ENCODE measurements at regions not wholly inside any gene's neighbourhood (a gene's known extent, or its start where the extent isn't known, plus 50 kb on each side); places are given as distances from the start of the nearest gene placed in this dataset.

DNA sequence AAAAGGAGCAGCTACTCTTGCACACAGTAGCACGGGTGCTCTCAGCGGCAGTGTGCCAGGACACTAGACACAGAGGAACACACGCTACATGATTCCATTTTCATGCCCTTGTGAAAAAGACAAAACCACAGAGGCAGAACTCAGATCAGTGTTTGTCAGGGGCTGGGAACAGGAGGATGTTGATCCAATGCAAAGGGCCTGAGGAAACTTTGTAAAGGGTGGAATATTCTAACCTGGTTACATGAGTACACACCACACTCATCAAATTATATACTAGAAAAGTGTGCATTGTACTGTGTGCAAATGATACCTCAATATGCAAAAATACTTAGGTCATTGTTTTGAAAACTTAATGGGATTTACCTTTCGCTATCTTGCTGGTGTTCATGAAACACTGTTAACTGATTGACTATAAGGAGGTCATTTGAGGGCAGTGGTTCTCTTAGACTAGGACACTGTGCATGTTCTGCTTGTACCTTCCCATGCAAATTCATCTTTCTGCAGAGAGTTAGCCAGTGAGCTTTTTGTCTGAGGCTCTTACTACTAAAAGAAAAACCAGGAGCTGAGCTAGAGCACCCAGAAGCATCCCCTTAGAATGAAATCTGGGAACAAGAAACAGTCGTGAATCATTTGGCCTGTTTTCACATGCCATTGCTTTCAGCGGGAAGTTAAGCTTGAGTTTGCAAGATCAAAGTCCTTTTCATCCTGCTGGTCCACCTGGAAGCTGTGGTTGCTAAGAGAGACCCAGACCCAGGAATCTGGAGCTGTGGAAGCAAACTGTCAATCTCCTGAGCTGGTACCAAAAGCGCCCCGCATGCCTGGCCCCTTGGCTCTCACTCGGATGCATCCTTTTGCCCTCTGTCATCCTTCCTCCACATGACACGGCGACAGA lies 204.8 kb downstream of the TTLL2 start:
- TF ChIP-seq CTCF (IDR thresholded peaks at IDR 0.05; ENCODE audit: low read depth, low read length, poor library complexity, severe bottlenecking) (no peak), EZH2phosphoT487 (IDR thresholded peaks at IDR 0.05; ENCODE audit: borderline replicate concordance, low read length) (no peak)
- no peaks in the 10 kb centered on the region for H3K9me2 ChIP-seq (replicated peaks; ENCODE audit: control insufficient read depth, low read length)
- H4K20me1 ChIP-seq (ENCODE audit: control insufficient read depth, insufficient read depth, low read depth, low read length): no peaks in the 10 kb centered on the region
- no peaks in the 10 kb centered on the region for H3K27me3 ChIP-seq (ENCODE audit: control insufficient read depth, low read length)
- no peaks in the 10 kb centered on the region for H3F3A ChIP-seq (ENCODE audit: control insufficient read depth, insufficient read depth)
- H3K36me3 ChIP-seq (ENCODE audit: control insufficient read depth, low read length): no peaks in the 10 kb centered on the region
- H3K4me3 ChIP-seq (ENCODE audit: low read length): no peak overlapping the region
- no peaks in the 10 kb centered on the region for H3K4me1 ChIP-seq (ENCODE audit: control insufficient read depth, low read length)
- no peaks in the 10 kb centered on the region for H3K79me2 ChIP-seq (ENCODE audit: control insufficient read depth, low read length)
- H3K27ac ChIP-seq (ENCODE audit: low read depth, low read length): no peak overlapping the region
- H3K9me3 ChIP-seq (ENCODE audit: control insufficient read depth, insufficient read depth, low read length): no peaks in the 10 kb centered on the region
- no peak overlapping the region for H3K4me2 ChIP-seq (ENCODE audit: low read length)

- no peaks in the 10 kb centered on the region for H4K20me1 ChIP-seq (ENCODE audit: control insufficient read depth, insufficient read depth, low read depth, low read length)
- H3F3A ChIP-seq (ENCODE audit: control insufficient read depth, insufficient read depth): no peaks in the 10 kb centered on the region
- H3K27ac ChIP-seq (ENCODE audit: low read depth, low read length): no peak overlapping the region
- H3K27me3 ChIP-seq (ENCODE audit: control insufficient read depth, low read length): no peaks in the 10 kb centered on the region
- no peaks in the 10 kb centered on the region for H3K36me3 ChIP-seq (ENCODE audit: control insufficient read depth, low read length)
- no peak overlapping the region for H3K4me2 ChIP-seq (ENCODE audit: low read length)
- no peaks in the 10 kb centered on the region for H3K4me1 ChIP-seq (ENCODE audit: control insufficient read depth, low read length)
- TF ChIP-seq CTCF (IDR thresholded peaks at IDR 0.05; ENCODE audit: low read depth, low read length, poor library complexity, severe bottlenecking) (no peak), EZH2phosphoT487 (IDR thresholded peaks at IDR 0.05; ENCODE audit: borderline replicate concordance, low read length) (no peak)
- no peaks in the 10 kb centered on the region for H3K9me2 ChIP-seq (replicated peaks; ENCODE audit: control insufficient read depth, low read length)
- no peaks in the 10 kb centered on the region for H3K9me3 ChIP-seq (ENCODE audit: control insufficient read depth, insufficient read depth, low read length)
- no peak overlapping the region for H3K4me3 ChIP-seq (ENCODE audit: low read length)
- no peaks in the 10 kb centered on the region for H3K79me2 ChIP-seq (ENCODE audit: control insufficient read depth, low read length)
Observed at GRCh38 chr6:167530951-167531350, 206.1 kb downstream of the TTLL2 start.

- H3K4me1 ChIP-seq (ENCODE audit: control insufficient read depth, low read length): no peaks in the 10 kb centered on the region
- no peaks in the 10 kb centered on the region for H4K20me1 ChIP-seq (ENCODE audit: control insufficient read depth, insufficient read depth, low read depth, low read length)
- H3K9me2 ChIP-seq (replicated peaks; ENCODE audit: control insufficient read depth, low read length): no peaks in the 10 kb centered on the region
- no peak overlapping the region for H3K4me2 ChIP-seq (ENCODE audit: low read length)
- H3K36me3 ChIP-seq (ENCODE audit: control insufficient read depth, low read length): no peaks in the 10 kb centered on the region
- no peak overlapping the region for H3K27ac ChIP-seq (ENCODE audit: low read depth, low read length)
- TF ChIP-seq EZH2phosphoT487 (IDR thresholded peaks at IDR 0.05; ENCODE audit: borderline replicate concordance, low read length): no peak
- no peak for TF ChIP-seq CTCF (IDR thresholded peaks at IDR 0.05; ENCODE audit: low read depth, low read length, poor library complexity, severe bottlenecking)
- no peaks in the 10 kb centered on the region for H3K27me3 ChIP-seq (ENCODE audit: control insufficient read depth, low read length)
- no peaks in the 10 kb centered on the region for H3K79me2 ChIP-seq (ENCODE audit: control insufficient read depth, low read length)
- H3K4me3 ChIP-seq (ENCODE audit: low read length): no peak overlapping the region
- H3K9me3 ChIP-seq (ENCODE audit: control insufficient read depth, insufficient read depth, low read length): no peaks in the 10 kb centered on the region
- H3F3A ChIP-seq (ENCODE audit: control insufficient read depth, insufficient read depth): no peaks in the 10 kb centered on the region
Observed at GRCh38 chr6:167532410-167533288, 207.8 kb downstream of the TTLL2 start.

Measured in DOHH2 (cell line).